ENCODE measurements at regions not wholly inside any gene's neighbourhood (a gene's known extent, or its start where the extent isn't known, plus 50 kb on each side); places are given as distances from the start of the nearest gene placed in this dataset.

GRCh38 chr2:167616997-167617396, 630.4 kb downstream of the STK39 start:
- Histone ChIP-seq H3K36me3 (no peaks in the 10 kb centered on the region), H3K27ac (replicated peaks) (no peak overlapping the region), H3K4me3 (no peak overlapping the region), H3K27me3 (ENCODE audit: low read depth) (no peaks in the 10 kb centered on the region), H3K9me3 (replicated peaks) (peaks cover 4% of the 10 kb centered on the region), H3K4me1 (no peaks in the 10 kb centered on the region)
- TF ChIP-seq CTCF (IDR thresholded peaks at IDR 0.05; ENCODE audit: borderline replicate concordance), result no peak
- no peak for DNase-seq
- intact Hi-C loops (cut with micrococcal nuclease), result no loop called here

- intact Hi-C loops (cut with micrococcal nuclease), result no loop called here
- H3K27ac ChIP-seq (replicated peaks), result no peak overlapping the region
- peaks cover 4% of the 10 kb centered on the region for H3K9me3 ChIP-seq (replicated peaks)
- no peaks in the 10 kb centered on the region for H3K27me3 ChIP-seq (ENCODE audit: low read depth)
- H3K4me1 ChIP-seq, result no peaks in the 10 kb centered on the region
- no peak overlapping the region for H3K4me3 ChIP-seq
- no peak for DNase-seq
- TF ChIP-seq CTCF (IDR thresholded peaks at IDR 0.05; ENCODE audit: borderline replicate concordance), result no peak
- H3K36me3 ChIP-seq, result no peaks in the 10 kb centered on the region
These were observed 633.9 kb downstream of the STK39 start for GRCh38 chr2:167613471-167613870.

GRCh38 chr2:167608487-167608886, 638.9 kb downstream of the STK39 start:
- H3K27me3 ChIP-seq (ENCODE audit: low read depth), result no peaks in the 10 kb centered on the region
- no peaks in the 10 kb centered on the region for H3K9me3 ChIP-seq (replicated peaks)
- no peaks in the 10 kb centered on the region for H3K4me1 ChIP-seq
- no peaks in the 10 kb centered on the region for H3K36me3 ChIP-seq
- intact Hi-C loops (cut with micrococcal nuclease), result no loop called here
- no peak overlapping the region for H3K4me3 ChIP-seq
- no peak overlapping the region for H3K27ac ChIP-seq (replicated peaks)
- TF ChIP-seq CTCF (IDR thresholded peaks at IDR 0.05; ENCODE audit: borderline replicate concordance), result no peak
- DNase-seq, result no peak

- Histone ChIP-seq H3K4me3 (no peak overlapping the region), H3K27me3 (ENCODE audit: low read depth) (no peaks in the 10 kb centered on the region), H3K36me3 (no peaks in the 10 kb centered on the region), H3K27ac (replicated peaks) (no peak overlapping the region), H3K9me3 (replicated peaks) (no peaks in the 10 kb centered on the region), H3K4me1 (no peaks in the 10 kb centered on the region)
- DNase-seq, result no peak
- intact Hi-C loops (cut with micrococcal nuclease), result no loop called here
- TF ChIP-seq CTCF (IDR thresholded peaks at IDR 0.05; ENCODE audit: borderline replicate concordance), result no peak
These were observed 639.7 kb downstream of the STK39 start for GRCh38 chr2:167607731-167608130.

- Histone ChIP-seq H3K36me3 (no peaks in the 10 kb centered on the region), H3K9me3 (replicated peaks) (no peaks in the 10 kb centered on the region), H3K27me3 (ENCODE audit: low read depth) (no peaks in the 10 kb centered on the region), H3K4me3 (no peak overlapping the region), H3K4me1 (no peaks in the 10 kb centered on the region), H3K27ac (replicated peaks) (no peak overlapping the region)
- DNase-seq, result no peak
- no peak for TF ChIP-seq CTCF (IDR thresholded peaks at IDR 0.05; ENCODE audit: borderline replicate concordance)
- intact Hi-C loops (cut with micrococcal nuclease), result no loop called here
These were observed 640.2 kb downstream of the STK39 start for GRCh38 chr2:167607211-167607610.

GRCh38 chr2:167602122-167602521, 645.3 kb downstream of the STK39 start:
- no peak for DNase-seq
- H3K36me3 ChIP-seq, result no peaks in the 10 kb centered on the region
- no peak overlapping the region for H3K27ac ChIP-seq (replicated peaks)
- H3K9me3 ChIP-seq (replicated peaks), result no peaks in the 10 kb centered on the region
- H3K27me3 ChIP-seq (ENCODE audit: low read depth), result no peaks in the 10 kb centered on the region
- H3K4me1 ChIP-seq, result no peaks in the 10 kb centered on the region
- no peak overlapping the region for H3K4me3 ChIP-seq
- TF ChIP-seq CTCF (IDR thresholded peaks at IDR 0.05; ENCODE audit: borderline replicate concordance), result no peak
- intact Hi-C loops (cut with micrococcal nuclease), result no loop called here

Measured in left ventricle myocardium inferior (tissue), 1 donor.